GM12892 (cell line): ENCODE measurements at regions not wholly inside any gene's neighbourhood (a gene's known extent, or its start where the extent isn't known, plus 50 kb on each side); places are given as distances from the start of the nearest gene placed in this dataset.
A peak's percentile ranks its signal among the peaks of the same experiment; 100 is the strongest.

ENCODE experiments used
- DNase-seq: peaks from one replicate; pipeline ENCODE4 v3.0.0; 2011; ENCODE audit not compliant: insufficient read length
- FAIRE-seq: peaks from 2 replicates; lab custom pipeline; 2011; peaks lifted over from hg19 to GRCh38; lab: Jason Lieb, UNC
- POLR2A ChIP-seq: IDR thresholded peaks from 2 replicates; pipeline ENCODE4 v1.6.1; 2011; ENCODE audit warnings: low read depth, low read length, control low read depth
- POLR2AphosphoS5 ChIP-seq: IDR thresholded peaks from 2 replicates; pipeline ENCODE4 v1.6.1; 2011; ENCODE audit warnings: low read depth, low read length, control low read depth
- TAF1 ChIP-seq: IDR thresholded peaks from 2 replicates; pipeline ENCODE4 v1.6.1; 2011; ENCODE audit warnings: low read depth, mild to moderate bottlenecking, control low read depth, low read length, borderline replicate concordance

GRCh38 chr4:57243076-57243475 is 132.9 kb upstream of the IGFBP7 start:
- DNase-seq = no peak
- no peak for TF ChIP-seq POLR2A
- no peak for TF ChIP-seq TAF1
- no peak for TF ChIP-seq POLR2AphosphoS5

DNA sequence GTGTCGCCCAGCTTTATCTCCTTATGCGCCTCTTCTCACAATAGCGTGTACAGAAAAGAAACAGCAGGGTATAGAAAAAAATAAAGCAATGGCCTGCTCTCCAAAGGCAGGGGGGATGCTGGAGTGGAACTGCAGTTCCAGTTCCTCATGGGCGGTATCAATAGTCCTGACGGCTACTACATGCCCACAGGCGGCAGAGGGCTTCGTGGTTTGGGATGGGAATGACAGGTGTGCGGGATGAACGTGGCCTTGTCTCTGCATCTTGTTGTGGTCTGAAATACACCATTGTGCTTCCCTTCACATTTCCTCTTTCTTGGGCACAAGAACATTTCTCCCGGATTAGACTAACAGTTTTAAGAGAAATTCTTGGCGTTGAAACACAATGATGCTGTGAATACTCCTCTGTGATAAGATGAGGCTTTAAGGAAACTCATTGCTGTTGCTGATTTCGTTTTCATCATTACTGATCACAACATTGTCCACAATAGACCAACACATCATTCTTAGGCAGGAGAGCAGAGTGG is 124.1 kb upstream of the IGFBP7 start:
- FAIRE-seq (no peak), DNase-seq (no peak)
- TF ChIP-seq POLR2A = no peak
- TF ChIP-seq POLR2AphosphoS5 = no peak
- no peak for TF ChIP-seq TAF1

More at GRCh38 chr4:57243076-57243475, 132.9 kb upstream of the IGFBP7 start:
- FAIRE-seq = no peak

DNA sequence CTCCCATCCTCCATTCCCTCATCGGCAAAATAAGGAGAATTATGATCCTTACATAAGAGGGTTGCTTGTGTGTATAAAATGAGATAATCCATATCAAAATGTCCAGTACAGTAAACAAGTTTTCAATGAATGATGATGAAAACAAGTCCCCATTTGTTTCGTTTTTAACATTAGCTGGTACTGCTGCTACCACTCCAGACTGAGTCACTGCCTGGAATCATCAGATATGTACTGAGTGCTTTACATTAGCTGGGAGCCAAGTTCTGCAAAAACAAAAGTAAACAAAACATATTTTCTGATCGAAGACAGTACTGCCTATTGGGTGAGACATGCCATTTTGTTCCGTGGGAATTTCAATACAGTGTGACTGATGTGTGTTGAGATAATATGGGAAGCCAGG is 123.2 kb upstream of the IGFBP7 start:
- FAIRE-seq (no peak), DNase-seq (no peak)
- no peak for TF ChIP-seq POLR2AphosphoS5

DNA sequence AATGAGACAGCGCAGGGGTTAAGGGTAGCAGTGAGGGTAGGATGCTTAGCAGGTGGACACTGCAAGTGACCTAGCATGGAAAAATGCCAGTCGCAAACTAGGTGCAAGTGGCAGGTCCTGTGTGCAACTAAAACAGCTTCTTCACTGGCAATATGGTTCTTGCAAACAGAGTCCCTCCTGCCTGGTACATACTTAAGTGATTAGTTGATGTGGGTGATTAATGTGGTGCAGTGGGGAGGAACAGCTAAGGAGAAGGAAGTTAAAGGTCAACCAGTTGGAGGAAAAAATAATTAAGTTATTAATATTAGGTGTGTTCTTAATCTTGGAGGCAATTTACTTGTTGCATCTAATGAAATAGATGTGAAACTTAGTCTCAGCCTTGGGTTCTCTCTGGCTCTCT is 121.6 kb upstream of the IGFBP7 start:
- DNase-seq = no peak
- no peak for TF ChIP-seq POLR2AphosphoS5
- no peak for TF ChIP-seq TAF1
- TF ChIP-seq POLR2A = no peak
- no peak for FAIRE-seq

- TF ChIP-seq TAF1 (no peak), POLR2AphosphoS5 (no peak), POLR2A (no peak)
- DNase-seq = no peak
- FAIRE-seq = peak; percentile 58
Measured at GRCh38 chr4:57220734-57221133, 110.5 kb upstream of the IGFBP7 start.

DNA sequence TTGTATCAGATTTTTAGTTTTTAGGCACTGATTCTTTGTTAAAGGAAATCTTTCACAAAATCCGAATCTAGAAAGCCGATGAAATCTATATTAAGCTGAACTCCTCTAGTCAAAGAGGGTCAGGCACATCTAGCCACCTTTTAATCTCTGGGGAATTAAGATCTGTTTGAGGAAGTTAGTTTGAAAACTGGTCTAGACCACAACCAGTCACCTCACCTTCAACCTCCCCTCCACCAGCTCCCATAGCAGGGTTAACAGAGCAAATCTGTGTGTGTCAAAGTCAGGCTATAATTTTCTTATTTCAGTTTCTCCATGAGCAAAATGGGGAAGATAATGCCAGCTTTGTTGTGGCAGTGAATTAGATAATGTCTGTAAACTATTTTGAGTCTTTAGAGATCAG is 110.0 kb upstream of the IGFBP7 start:
- FAIRE-seq = peak; percentile 42
- no peak for DNase-seq
- no peak for TF ChIP-seq TAF1
- TF ChIP-seq POLR2A = no peak
- no peak for TF ChIP-seq POLR2AphosphoS5

DNA sequence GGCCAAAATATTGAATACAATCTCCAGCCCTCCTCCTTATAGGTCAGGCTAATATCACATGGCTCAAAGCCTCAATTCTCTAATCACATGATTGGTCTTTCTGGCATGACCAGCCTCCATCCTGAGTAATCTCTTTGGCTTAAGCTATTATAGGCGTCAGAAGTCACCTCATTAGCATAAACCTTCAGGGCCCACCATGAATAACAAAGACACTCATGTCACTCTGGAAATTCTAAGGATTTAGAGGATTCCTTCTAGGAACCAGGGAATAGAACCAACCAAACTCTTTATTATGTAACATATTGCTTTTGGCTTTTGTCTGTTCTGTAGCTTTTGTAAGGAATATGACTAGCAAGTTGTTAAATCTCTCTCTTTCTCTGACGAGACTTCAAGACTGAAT is 109.2 kb upstream of the IGFBP7 start:
- TF ChIP-seq POLR2A = no peak
- no peak for TF ChIP-seq TAF1
- FAIRE-seq (no peak), DNase-seq (no peak)

DNA sequence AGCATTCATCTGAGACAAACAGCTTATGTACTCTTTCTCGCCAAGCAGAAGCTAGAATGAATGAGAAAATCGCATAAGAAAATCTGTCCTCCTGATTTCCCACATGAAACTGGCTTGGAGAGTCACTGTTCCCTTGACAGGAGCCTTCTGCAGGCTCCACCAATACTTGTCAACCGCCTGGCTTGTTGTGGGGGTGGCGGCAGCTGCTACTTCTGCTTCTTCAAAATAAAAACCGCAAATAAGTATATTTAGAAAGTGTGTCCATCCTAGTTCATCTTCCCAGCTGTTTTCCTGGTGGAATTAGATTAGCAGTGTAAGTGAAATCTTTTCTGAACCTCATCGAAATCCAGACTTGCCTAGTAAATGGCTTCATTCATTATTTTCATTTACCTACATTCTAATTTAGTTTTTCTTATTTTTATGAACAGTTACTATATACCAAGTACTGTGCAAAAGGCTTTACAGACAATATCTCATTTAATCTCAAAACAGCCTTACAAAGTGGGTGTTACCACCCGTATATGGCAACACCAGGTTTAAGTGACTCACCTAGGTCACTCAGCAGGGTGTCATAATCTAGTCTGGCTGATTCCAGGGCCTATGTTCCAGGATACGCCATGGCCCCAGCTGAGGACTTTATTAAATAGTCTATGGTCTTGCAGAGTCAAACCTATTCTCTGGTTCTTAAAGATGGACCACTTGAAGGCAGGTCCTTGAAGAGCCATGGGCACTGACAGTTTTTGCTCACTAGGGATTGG is 104.6 kb upstream of the IGFBP7 start:
- FAIRE-seq = no peak
- no peak for DNase-seq

DNA sequence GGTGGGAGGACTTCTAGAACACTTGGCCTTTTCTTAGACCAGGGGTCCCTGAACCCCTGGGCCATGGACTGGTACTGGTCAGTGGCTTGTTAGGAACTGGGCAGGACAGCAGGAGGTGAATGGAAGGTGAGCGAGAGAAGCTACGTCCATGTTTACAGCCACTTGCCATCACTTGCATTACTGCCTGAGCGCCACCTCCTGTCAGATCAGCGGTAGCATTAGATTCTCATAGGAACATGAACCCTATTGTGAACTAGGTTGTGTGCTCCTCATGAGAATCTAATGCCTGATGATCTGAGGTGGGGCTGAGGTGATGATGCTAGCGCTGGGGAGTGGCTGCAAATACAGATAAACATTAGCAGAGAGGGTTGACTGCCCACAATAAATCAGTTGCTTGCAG is 100.9 kb upstream of the IGFBP7 start:
- FAIRE-seq (no peak), DNase-seq (no peak)
- TF ChIP-seq POLR2A = no peak
- TF ChIP-seq POLR2AphosphoS5 = no peak
- no peak for TF ChIP-seq TAF1

More for the DNA sequence above, 104.6 kb upstream of the IGFBP7 start:
- TF ChIP-seq POLR2A (no peak), POLR2AphosphoS5 (no peak), TAF1 (no peak)

DNA sequence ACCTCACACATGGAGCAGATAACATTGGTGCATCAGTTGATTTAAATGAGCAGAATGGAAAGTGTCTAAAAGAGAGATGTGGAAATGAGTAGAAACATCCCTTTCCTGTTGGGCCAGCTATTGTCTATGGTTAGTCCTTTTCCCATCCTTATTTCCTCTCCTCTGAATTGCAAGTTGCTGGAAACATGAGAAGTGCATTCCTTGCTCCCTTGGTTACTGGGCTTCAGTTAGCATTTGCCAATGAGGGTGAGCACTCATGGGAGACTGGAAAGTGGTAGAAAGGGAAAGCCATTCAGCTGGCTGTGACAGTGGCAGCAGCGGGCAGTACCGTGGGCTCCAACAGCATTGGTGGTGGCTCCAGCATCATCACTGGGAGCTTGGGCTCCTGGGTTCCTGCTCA is 96.0 kb upstream of the IGFBP7 start:
- DNase-seq (no peak), FAIRE-seq (no peak)
- TF ChIP-seq POLR2A (no peak), TAF1 (no peak), POLR2AphosphoS5 (no peak)

GRCh38 chr4:57205580-57205979 is 95.4 kb upstream of the IGFBP7 start:
- no peak for FAIRE-seq
- DNase-seq = no peak
- TF ChIP-seq TAF1 (no peak), POLR2AphosphoS5 (no peak), POLR2A (no peak)

- FAIRE-seq = no peak
Measured at GRCh38 chr4:57200799-57201327, 90.7 kb upstream of the IGFBP7 start.

More at GRCh38 chr4:57200799-57201327, 90.7 kb upstream of the IGFBP7 start:
- TF ChIP-seq TAF1 (no peak), POLR2A (no peak), POLR2AphosphoS5 (no peak)
- DNase-seq = no peak
